ENCODE measurements at regions not wholly inside any gene's neighbourhood (a gene's known extent, or its start where the extent isn't known, plus 50 kb on each side); places are given as distances from the start of the nearest gene placed in this dataset.

- Histone ChIP-seq H3K36me3 (no peaks in the 10 kb centered on the region), H3K4me2 (no peak overlapping the region), H3K9ac (no peak overlapping the region), H3F3A (ENCODE audit: low read depth) (no peaks in the 10 kb centered on the region), H3K4me3 (no peak overlapping the region), H3K79me2 (ENCODE audit: low read depth) (no peaks in the 10 kb centered on the region), H2AFZ (replicated peaks) (no peak overlapping the region), H3K27me3 (no peaks in the 10 kb centered on the region), H3K27ac (no peak overlapping the region), H3K4me1 (no peaks in the 10 kb centered on the region), H4K20me1 (ENCODE audit: low read depth) (no peaks in the 10 kb centered on the region), H3K9me3 (ENCODE audit: low read depth) (no peaks in the 10 kb centered on the region)
- DNase-seq (ENCODE audit: low spot score), result no peak
- Mint-ChIP-seq H3K9me3 (peaks cover 9% of the 10 kb centered on the region), H3K27me3 (ENCODE audit: insufficient read depth, low read depth) (no peaks in the 10 kb centered on the region), H3K4me1 (no peaks in the 10 kb centered on the region), H3K27ac (no peak overlapping the region), H3K4me3 (no peak overlapping the region), H3K36me3 (no peaks in the 10 kb centered on the region)
- TF ChIP-seq CTCF (IDR thresholded peaks at IDR 0.05) (no peak), EZH2phosphoT487 (IDR thresholded peaks at IDR 0.05) (no peak), EZH2 (IDR thresholded peaks at IDR 0.05) (no peak)
Observed at GRCh38 chr18:38634117-38634516, 1068.5 kb upstream of the CELF4 start.

- Histone ChIP-seq H3F3A (ENCODE audit: low read depth) (no peaks in the 10 kb centered on the region), H3K79me2 (ENCODE audit: low read depth) (no peaks in the 10 kb centered on the region), H3K27me3 (no peaks in the 10 kb centered on the region), H3K4me2 (no peak overlapping the region), H3K4me1 (no peaks in the 10 kb centered on the region), H3K36me3 (no peaks in the 10 kb centered on the region), H3K9me3 (ENCODE audit: low read depth) (no peaks in the 10 kb centered on the region), H3K27ac (no peak overlapping the region), H4K20me1 (ENCODE audit: low read depth) (no peaks in the 10 kb centered on the region), H2AFZ (replicated peaks) (no peak overlapping the region), H3K9ac (no peak overlapping the region), H3K4me3 (no peak overlapping the region)
- H3K27ac Mint-ChIP-seq, result no peak overlapping the region
- H3K9me3 Mint-ChIP-seq, result peaks cover 1% of the 10 kb centered on the region
- H3K4me3 Mint-ChIP-seq, result no peak overlapping the region
- no peak for TF ChIP-seq EZH2 (IDR thresholded peaks at IDR 0.05)
- no peak for TF ChIP-seq CTCF (IDR thresholded peaks at IDR 0.05)
- no peak for TF ChIP-seq EZH2phosphoT487 (IDR thresholded peaks at IDR 0.05)
- DNase-seq (ENCODE audit: low spot score), result no peak
- no peaks in the 10 kb centered on the region for H3K4me1 Mint-ChIP-seq
- no peaks in the 10 kb centered on the region for H3K36me3 Mint-ChIP-seq
- H3K27me3 Mint-ChIP-seq (ENCODE audit: insufficient read depth, low read depth), result no peaks in the 10 kb centered on the region
Observed at GRCh38 chr18:38633333-38633732, 1067.7 kb upstream of the CELF4 start.

- H3K9me3 ChIP-seq (ENCODE audit: low read depth), result no peaks in the 10 kb centered on the region
- no peak overlapping the region for H3K9ac ChIP-seq
- H3K4me1 ChIP-seq, result no peaks in the 10 kb centered on the region
- H3K4me2 ChIP-seq, result no peak overlapping the region
- H3K4me3 Mint-ChIP-seq, result no peak overlapping the region
- H3K4me1 Mint-ChIP-seq, result no peaks in the 10 kb centered on the region
- H3F3A ChIP-seq (ENCODE audit: low read depth), result no peaks in the 10 kb centered on the region
- H4K20me1 ChIP-seq (ENCODE audit: low read depth), result no peaks in the 10 kb centered on the region
- no peak for DNase-seq (ENCODE audit: low spot score)
- no peaks in the 10 kb centered on the region for H3K27me3 ChIP-seq
- H3K27ac ChIP-seq, result no peak overlapping the region
- peaks cover 5% of the 10 kb centered on the region for H3K9me3 Mint-ChIP-seq
- no peaks in the 10 kb centered on the region for H3K36me3 Mint-ChIP-seq
- no peak overlapping the region for H2AFZ ChIP-seq (replicated peaks)
- no peaks in the 10 kb centered on the region for H3K36me3 ChIP-seq
- no peak overlapping the region for H3K4me3 ChIP-seq
- H3K27me3 Mint-ChIP-seq (ENCODE audit: insufficient read depth, low read depth), result no peaks in the 10 kb centered on the region
- H3K27ac Mint-ChIP-seq, result no peak overlapping the region
- TF ChIP-seq CTCF (IDR thresholded peaks at IDR 0.05) (no peak), EZH2phosphoT487 (IDR thresholded peaks at IDR 0.05) (no peak), EZH2 (IDR thresholded peaks at IDR 0.05) (no peak)
- no peaks in the 10 kb centered on the region for H3K79me2 ChIP-seq (ENCODE audit: low read depth)
Observed at GRCh38 chr18:38619129-38619528, 1053.5 kb upstream of the CELF4 start.

- no peaks in the 10 kb centered on the region for H3K4me1 Mint-ChIP-seq
- H3F3A ChIP-seq (ENCODE audit: low read depth), result no peaks in the 10 kb centered on the region
- no peak for DNase-seq (ENCODE audit: low spot score)
- H3K4me2 ChIP-seq, result no peak overlapping the region
- H3K9ac ChIP-seq, result no peak overlapping the region
- H3K4me3 Mint-ChIP-seq, result no peak overlapping the region
- H3K27ac ChIP-seq, result no peak overlapping the region
- no peaks in the 10 kb centered on the region for H3K9me3 Mint-ChIP-seq
- TF ChIP-seq EZH2phosphoT487 (IDR thresholded peaks at IDR 0.05) (no peak), EZH2 (IDR thresholded peaks at IDR 0.05) (no peak), CTCF (IDR thresholded peaks at IDR 0.05) (no peak)
- H3K27me3 ChIP-seq, result no peaks in the 10 kb centered on the region
- H3K36me3 ChIP-seq, result no peaks in the 10 kb centered on the region
- H3K79me2 ChIP-seq (ENCODE audit: low read depth), result no peaks in the 10 kb centered on the region
- no peaks in the 10 kb centered on the region for H3K4me1 ChIP-seq
- H4K20me1 ChIP-seq (ENCODE audit: low read depth), result no peaks in the 10 kb centered on the region
- H3K36me3 Mint-ChIP-seq, result no peaks in the 10 kb centered on the region
- H3K27me3 Mint-ChIP-seq (ENCODE audit: insufficient read depth, low read depth), result peaks cover 2% of the 10 kb centered on the region
- H3K9me3 ChIP-seq (ENCODE audit: low read depth), result no peaks in the 10 kb centered on the region
- no peak overlapping the region for H3K27ac Mint-ChIP-seq
- H2AFZ ChIP-seq (replicated peaks), result no peak overlapping the region
- no peak overlapping the region for H3K4me3 ChIP-seq
Observed at GRCh38 chr18:38616306-38616705, 1050.7 kb upstream of the CELF4 start.
